ENCODE measurements at regions not wholly inside any gene's neighbourhood (a gene's known extent, or its start where the extent isn't known, plus 50 kb on each side); places are given as distances from the start of the nearest gene placed in this dataset.

DNA sequence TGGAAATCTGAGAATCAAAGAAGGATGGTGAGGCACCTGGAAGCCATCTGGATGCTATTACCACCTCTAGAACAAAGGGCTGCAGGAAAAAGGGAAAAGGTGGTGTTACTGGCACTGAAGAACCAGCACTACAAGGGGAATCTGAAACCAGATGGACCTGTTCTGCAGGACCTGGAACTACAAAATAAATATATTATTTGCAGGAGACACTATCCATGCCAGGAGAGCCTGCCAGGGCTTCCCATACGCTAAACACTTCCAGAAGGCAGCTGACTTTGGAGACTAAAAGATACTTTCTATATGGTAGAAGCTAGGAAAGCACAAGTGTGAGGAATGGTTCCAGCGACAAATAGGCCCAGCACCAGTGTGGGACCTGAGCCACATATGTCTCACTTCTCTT lies 83.4 kb upstream of the POU1F1 start:
- TF ChIP-seq, protein P1, sequence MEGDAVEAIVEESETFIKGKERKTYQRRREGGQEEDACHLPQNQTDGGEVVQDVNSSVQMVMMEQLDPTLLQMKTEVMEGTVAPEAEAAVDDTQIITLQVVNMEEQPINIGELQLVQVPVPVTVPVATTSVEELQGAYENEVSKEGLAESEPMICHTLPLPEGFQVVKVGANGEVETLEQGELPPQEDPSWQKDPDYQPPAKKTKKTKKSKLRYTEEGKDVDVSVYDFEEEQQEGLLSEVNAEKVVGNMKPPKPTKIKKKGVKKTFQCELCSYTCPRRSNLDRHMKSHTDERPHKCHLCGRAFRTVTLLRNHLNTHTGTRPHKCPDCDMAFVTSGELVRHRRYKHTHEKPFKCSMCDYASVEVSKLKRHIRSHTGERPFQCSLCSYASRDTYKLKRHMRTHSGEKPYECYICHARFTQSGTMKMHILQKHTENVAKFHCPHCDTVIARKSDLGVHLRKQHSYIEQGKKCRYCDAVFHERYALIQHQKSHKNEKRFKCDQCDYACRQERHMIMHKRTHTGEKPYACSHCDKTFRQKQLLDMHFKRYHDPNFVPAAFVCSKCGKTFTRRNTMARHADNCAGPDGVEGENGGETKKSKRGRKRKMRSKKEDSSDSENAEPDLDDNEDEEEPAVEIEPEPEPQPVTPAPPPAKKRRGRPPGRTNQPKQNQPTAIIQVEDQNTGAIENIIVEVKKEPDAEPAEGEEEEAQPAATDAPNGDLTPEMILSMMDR (conservative IDR thresholded peaks at IDR 0.05; ENCODE audit: low read depth, low read length) = no peak
- TF ChIP-seq CEBPB (IDR thresholded peaks at IDR 0.05; ENCODE audit: low read depth, low read length) = no peak
- no peak for TF ChIP-seq SMC3 (IDR thresholded peaks at IDR 0.05; ENCODE audit: low read depth, low read length)
- no peak for TF ChIP-seq MAFK (IDR thresholded peaks at IDR 0.05; ENCODE audit: low read depth, low read length)

Measured in IMR-90 (cell line).